Activated CD4-positive, alpha-beta T cell treated with anti-CD3 and anti-CD28 coated beads, Interleukin-2, amount 50 U/mL, for 24 hours (primary cell): ENCODE measurements at regions not wholly inside any gene's neighbourhood (a gene's known extent, or its start where the extent isn't known, plus 50 kb on each side); places are given as distances from the start of the nearest gene placed in this dataset.
"Not testable (repeated sequence)": the region's sequence is repeated elsewhere in the genome, so short reads cannot be mapped to it uniquely, and the experiment has no call there.

ENCODE experiments used
- DNase-seq, 2 donors: peaks; one replicate each; pipeline ENCODE4 v3.0.0-alpha.2; 2020; ENCODE audit warnings: low read depth in 1 of 2, low spot score in 1 of 2

DNA sequence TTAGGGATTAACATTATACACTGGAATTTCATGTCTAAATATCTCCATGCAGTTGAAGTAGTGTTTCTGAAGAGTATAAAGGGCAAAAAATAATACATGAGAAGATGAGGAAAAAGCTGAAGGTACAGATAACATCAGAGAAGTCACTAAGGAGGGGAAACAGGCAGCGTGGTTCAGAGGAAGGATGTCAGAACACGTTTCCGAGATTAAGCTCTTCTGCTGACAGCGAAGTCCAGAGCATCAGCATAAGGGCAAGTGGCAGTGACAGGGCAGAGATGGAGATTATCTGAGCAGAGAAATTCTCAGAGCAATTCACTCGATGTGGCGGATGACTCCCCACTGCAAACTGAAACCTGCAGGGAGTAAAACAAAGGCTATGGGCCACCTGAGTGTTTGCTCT, 443.2 kb upstream of the FRG1 start:
- DNase-seq, result no peak

DNA sequence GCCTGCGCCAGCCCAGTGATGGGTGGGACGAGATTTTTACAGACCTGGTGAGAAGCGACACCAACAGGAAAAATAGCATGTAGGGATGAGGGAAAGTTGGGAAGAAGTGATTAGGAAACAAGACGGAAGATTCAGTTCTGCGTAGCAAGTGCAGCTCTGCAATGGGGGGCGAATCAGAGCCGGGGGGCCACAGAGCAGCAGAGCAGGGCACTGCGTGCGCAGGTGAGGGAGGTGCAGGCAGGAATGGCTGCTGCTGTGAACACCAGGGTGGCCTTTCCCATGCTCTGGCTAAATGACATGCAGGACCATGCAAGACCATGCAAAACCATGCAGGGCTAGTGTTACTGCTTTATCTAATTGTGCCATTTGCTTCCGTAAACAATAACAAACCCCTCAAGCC, 442.7 kb upstream of the FRG1 start:
- no peak for DNase-seq

GRCh38 chr4:189498457-189498856, 442.2 kb upstream of the FRG1 start:
- no peak for DNase-seq

DNA sequence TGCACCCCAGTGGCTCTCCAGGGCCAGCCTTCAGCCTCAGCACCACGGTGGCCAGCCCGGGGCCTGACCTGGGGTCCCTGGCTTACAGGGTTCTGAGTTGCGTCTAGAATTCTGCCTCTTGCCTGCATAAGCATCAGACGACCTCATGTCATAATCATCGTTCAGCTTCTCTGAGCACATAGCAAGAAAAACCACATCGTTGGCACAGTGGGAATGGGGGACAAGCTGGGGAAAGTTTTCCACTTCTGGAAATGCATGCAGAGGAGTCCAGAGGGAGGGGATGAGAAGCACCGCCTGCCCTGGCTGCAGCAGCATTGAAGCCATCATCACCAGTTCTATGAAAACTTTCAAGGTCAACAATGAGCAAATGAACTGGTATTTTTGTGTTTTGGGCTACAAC, 441.0 kb upstream of the FRG1 start:
- no peak for DNase-seq

- no peak for DNase-seq
Observed at GRCh38 chr4:189500970-189501369, 439.7 kb upstream of the FRG1 start.

DNA sequence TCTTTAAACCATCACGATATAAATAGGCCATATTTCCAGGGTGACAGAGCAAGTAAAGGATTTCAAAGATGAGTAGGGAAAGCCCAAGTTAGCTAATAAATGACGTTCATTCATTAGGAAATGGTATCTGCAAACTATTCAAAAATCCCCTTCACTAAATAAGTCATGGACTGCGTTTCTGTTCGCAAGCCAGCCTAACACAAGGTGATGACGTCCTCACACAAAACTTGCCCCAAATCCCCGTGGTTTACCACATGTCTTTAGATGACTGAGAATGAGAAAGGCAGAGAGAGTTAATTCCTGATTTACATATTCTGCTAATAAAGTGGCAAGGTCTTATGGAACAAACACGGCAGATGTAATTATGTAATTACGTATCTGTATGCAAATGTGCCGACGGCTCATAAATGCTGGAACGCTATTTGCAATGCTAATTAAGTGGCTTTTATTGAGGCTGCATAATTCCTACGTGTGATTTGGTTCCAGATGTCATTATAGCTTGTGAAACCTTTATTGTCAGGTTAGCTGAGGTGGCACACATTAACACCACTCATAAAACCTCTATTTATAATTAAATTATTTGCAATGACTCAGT, 437.7 kb upstream of the FRG1 start:
- DNase-seq, result no peak

DNA sequence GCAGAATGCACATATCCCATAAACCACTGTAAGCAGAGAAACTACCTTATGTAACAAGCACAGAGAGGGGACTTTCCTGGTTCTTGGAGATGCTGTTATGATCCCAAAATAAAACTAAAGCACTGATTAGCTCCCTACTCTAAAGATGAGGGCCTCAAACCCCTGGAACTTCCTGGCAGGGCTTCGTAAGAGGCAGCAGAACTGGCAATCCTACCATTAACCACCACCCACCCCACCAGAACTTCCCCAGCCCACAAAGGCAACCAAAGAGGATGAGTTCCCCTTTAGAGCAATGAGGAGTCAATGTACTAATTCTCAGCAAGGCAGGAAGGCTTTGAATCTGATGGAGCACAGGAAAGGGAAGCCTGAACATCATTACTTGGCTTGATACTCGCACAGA, 436.5 kb upstream of the FRG1 start:
- DNase-seq, result no peak

GRCh38 chr4:189505380-189505779, 435.3 kb upstream of the FRG1 start:
- DNase-seq, result no peak

DNA sequence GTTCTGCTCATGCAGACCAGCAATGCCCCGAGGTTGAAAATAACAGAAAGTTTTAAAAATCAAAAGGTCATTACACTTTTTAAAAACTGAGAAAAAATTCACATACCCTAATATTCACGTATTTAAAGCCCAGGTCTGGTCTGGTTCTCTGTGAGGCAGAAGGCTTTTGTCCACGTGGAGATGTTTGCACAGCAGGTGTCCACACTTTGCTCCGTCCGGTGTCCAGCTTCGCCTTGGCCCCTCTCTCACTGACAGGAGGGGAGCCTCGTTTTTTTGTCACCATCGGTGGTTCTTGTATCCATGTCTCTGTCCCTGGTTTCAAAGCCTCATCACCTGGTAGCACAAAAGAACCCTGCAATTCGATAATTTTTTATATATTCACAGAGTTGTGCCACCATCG, 434.6 kb upstream of the FRG1 start:
- DNase-seq, result no peak

DNA sequence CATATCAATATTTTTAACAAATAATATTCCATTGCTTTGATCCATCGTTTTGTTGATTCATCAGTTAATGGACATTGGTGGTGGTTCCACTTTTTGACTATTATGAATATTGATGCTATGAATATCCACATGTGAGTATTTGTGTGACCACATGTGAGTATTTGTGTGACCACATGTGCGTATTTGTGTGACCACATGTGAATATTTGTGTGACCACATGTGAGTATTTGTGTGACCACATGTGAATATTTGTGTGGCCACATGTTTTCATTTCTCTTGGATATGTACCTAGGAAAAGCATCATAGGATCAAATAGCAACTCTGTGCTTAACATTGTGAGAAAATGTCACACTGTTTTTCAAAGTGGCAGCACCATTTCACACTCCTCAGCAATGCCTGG, 433.6 kb upstream of the FRG1 start:
- no peak for DNase-seq

DNA sequence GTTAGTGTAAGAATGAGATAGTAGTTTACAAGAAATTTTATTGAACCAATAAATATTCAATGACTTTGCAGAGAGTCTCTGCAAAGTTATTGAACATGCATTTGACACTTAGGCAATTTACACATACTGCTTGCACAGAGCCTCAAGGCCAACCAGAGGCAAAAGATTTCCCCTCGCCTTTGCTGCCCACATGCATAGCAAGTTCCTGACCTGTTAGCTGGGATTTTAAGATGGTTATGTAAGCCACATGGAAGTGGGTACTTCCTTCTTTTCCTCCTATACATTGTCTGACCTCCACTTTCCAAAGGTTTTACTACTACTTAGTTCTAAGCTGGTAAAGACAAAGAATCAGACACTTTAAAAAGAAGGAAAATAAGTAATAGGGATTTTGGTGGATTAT, 430.1 kb upstream of the FRG1 start:
- no peak for DNase-seq

GRCh38 chr4:189511581-189511980, 429.1 kb upstream of the FRG1 start:
- DNase-seq, result no peak

- no peak for DNase-seq
Observed at GRCh38 chr4:189513421-189513820, 427.3 kb upstream of the FRG1 start.

GRCh38 chr4:189514209-189514608, 426.5 kb upstream of the FRG1 start:
- no peak for DNase-seq

DNA sequence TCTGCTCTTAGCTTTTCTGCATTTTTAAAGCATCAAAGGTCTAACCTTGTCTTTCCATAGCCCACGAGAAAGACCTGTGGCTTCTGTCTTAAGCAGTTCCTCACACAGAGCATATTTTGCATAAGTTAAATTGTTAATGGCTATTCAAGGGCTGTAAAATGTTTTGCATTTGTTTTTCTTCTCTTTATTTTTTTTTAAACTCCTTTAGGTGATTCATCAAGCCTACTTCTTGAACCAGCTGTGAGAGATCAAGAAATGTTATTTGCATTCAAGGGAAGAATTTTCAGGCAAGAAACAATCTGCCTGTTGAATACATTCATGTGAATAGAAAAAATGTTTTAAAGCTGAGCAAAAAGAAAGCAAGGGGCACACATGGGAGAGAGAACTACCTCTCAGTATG, 423.8 kb upstream of the FRG1 start:
- DNase-seq, result no peak

GRCh38 chr4:189519186-189519585, 421.5 kb upstream of the FRG1 start:
- DNase-seq, result no peak

DNA sequence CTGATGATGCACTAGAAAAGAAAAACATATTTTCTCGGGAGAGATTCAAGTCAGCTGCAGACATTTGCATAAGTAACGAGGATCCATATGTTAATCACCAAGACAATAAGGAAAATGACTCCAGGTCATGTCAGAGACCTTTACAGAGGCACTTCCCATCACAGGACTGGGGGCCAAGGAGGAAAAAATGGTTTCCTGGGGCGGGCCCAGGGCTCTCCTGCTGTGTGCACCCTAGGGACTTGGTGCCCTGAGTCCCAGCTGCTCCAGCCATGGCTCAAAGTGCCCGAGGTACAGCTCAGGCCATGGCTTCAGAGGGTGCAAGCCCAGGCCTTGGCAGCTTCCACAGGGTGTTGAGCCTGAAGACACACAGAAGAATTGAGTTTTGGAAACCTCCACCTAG, 415.4 kb upstream of the FRG1 start:
- no peak for DNase-seq

- DNase-seq, result no peak
Observed at GRCh38 chr4:189530848-189531247, 409.8 kb upstream of the FRG1 start.

- no peak for DNase-seq
Observed at GRCh38 chr4:189533603-189534002, 407.1 kb upstream of the FRG1 start.

GRCh38 chr4:189547559-189547958, 393.1 kb upstream of the FRG1 start:
- no peak for DNase-seq

- DNase-seq, result no peak
Observed at GRCh38 chr4:189548484-189549125, 392.1 kb upstream of the FRG1 start.

- DNase-seq, result not testable (repeated sequence)
Observed at GRCh38 chr4:189551931-189552670, 388.6 kb upstream of the FRG1 start.

DNA sequence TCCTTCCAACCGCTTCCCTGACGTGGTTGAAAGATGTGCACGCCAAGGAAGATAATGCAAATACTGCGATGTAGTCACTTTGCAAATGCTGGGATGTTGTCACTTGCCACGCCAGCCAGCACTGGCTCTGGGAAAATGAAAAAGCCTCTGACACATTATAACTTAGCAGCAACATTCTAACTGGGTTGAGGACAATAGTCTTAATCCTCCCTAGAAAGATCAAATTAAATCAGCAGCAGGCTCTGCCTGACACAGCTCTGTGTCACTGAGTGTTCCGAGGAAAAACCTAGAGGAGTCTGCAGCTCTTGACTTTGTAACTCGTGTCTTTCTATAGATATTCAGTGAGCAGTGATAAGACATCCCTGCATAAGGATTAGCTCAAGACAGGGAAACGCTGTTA, 380.1 kb upstream of the FRG1 start:
- DNase-seq, result not testable (repeated sequence)
